IMR-90 (cell line): ENCODE measurements at regions not wholly inside any gene's neighbourhood (a gene's known extent, or its start where the extent isn't known, plus 50 kb on each side); places are given as distances from the start of the nearest gene placed in this dataset.

Experiments
- ATAC-seq: fragments of 200-7000 bp; cut with Tn5 transposase; 2 replicates; pipeline ENCODE4 v1.9.1; 2020; ENCODE audit warnings: low read depth, mild to moderate bottlenecking, moderate library complexity
- BruUV-seq: library from RNA; stranded (reverse); fragments of 400-500 nt; replicated peaks from 2 replicates; lab custom pipeline; 2021; lab: Mats Ljungman, UMichigan
- CTCF ChIA-PET: fragments of 300-600 bp; formaldehyde crosslinking; extraction: SDS; loops from one replicate; lab custom pipeline; 2021; ENCODE audit warnings: antibody characterized with exemption; lab: Yijun Ruan, JAX
- POLR2A ChIA-PET: fragments of 300-600 bp; sonication (Branson Sonifier 250); formaldehyde crosslinking; loops from one replicate; lab custom pipeline; 2022; ENCODE audit warnings: antibody characterized with exemption; ENCODE audit not compliant: unreplicated experiment; lab: Charles Lee
- DNase-seq: peaks from one replicate; pipeline ENCODE4 v3.0.0; 2013
- H2AFZ ChIP-seq: replicated peaks from 2 replicates; pipeline ENCODE3; 2013; ENCODE audit warnings: low read length, mild to moderate bottlenecking; ENCODE audit not compliant: poor library complexity
- H2AK5ac ChIP-seq: 2 replicates; pipeline ENCODE4 v1.6.1; 2013; ENCODE audit warnings: low read depth, low read length, inconsistent platforms
- H2AK9ac ChIP-seq: replicated peaks from 2 replicates; pipeline ENCODE3; 2013; ENCODE audit warnings: mild to moderate bottlenecking, low read depth, low read length, moderate library complexity; ENCODE audit not compliant: poor library complexity
- H2BK120ac ChIP-seq: 2 replicates; pipeline ENCODE4 v1.6.1; 2013; ENCODE audit warnings: low read depth, low read length, inconsistent platforms
- H2BK15ac ChIP-seq: 3 replicates; pipeline ENCODE4 v1.6.1; 2013; ENCODE audit warnings: low read depth, low read length, inconsistent platforms
- H2BK20ac ChIP-seq: 2 replicates; pipeline ENCODE4 v1.6.1; 2013; ENCODE audit warnings: low read depth, mild to moderate bottlenecking, inconsistent platforms, low read length, moderate library complexity
- H2BK5ac ChIP-seq: 2 replicates; pipeline ENCODE4 v1.6.1; 2013; ENCODE audit warnings: mild to moderate bottlenecking, low read depth, low read length, inconsistent platforms; ENCODE audit not compliant: poor library complexity, severe bottlenecking
- H3K14ac ChIP-seq: replicated peaks from 2 replicates; pipeline ENCODE4 v1.6.1; 2013; ENCODE audit warnings: low read depth, low read length, inconsistent platforms
- H3K18ac ChIP-seq: 2 replicates; pipeline ENCODE4 v1.6.1; 2013; ENCODE audit warnings: low read depth, low read length, control low read depth
- H3K23ac ChIP-seq: 2 replicates; pipeline ENCODE4 v1.6.1; 2013; ENCODE audit warnings: low read depth, low read length, inconsistent platforms
- H3K27ac ChIP-seq: 2 replicates; pipeline ENCODE4 v1.5.1; 2013; ENCODE audit warnings: mild to moderate bottlenecking, control low read depth, low read length; ENCODE audit not compliant: insufficient read depth
- H3K27me3 ChIP-seq: 2 replicates; pipeline ENCODE4 v1.6.1; 2013; ENCODE audit warnings: low read length; ENCODE audit not compliant: control insufficient read depth, insufficient read depth
- H3K36me3 ChIP-seq: 2 replicates; pipeline ENCODE4 v1.6.1; 2013; ENCODE audit warnings: low read length, mixed read lengths; ENCODE audit not compliant: control insufficient read depth, insufficient read depth
- H3K4ac ChIP-seq: 2 replicates; pipeline ENCODE4 v1.6.1; 2013; ENCODE audit warnings: low read depth, low read length, inconsistent platforms
- H3K4me1 ChIP-seq: 2 replicates; pipeline ENCODE4 v1.6.1; 2013; ENCODE audit warnings: low read length, mixed read lengths; ENCODE audit not compliant: control insufficient read depth, insufficient read depth
- H3K4me2 ChIP-seq: 2 replicates; pipeline ENCODE4 v1.6.1; 2013; ENCODE audit warnings: low read depth, mild to moderate bottlenecking, control low read depth, low read length, moderate library complexity
- H3K4me3 ChIP-seq: 2 replicates; pipeline ENCODE4 v1.5.1; 2013; ENCODE audit warnings: low read depth, mild to moderate bottlenecking, control low read depth, low read length, moderate library complexity; ENCODE audit not compliant: insufficient read depth
- H3K56ac ChIP-seq: 2 replicates; pipeline ENCODE4 v1.6.1; 2013; ENCODE audit warnings: low read length, inconsistent platforms; ENCODE audit not compliant: insufficient read depth; ENCODE audit errors: extremely low read depth
- H3K79me1 ChIP-seq, 2 experiments: 2 replicates each; pipeline ENCODE4 v1.6.1; 2013; ENCODE audit warnings: low read length in 2 of 2, inconsistent platforms in 1 of 2, low read depth in 1 of 2
- H3K9ac ChIP-seq: 2 replicates; pipeline ENCODE4 v1.6.1; 2013; ENCODE audit warnings: low read depth, low read length, control low read depth
- H3K9me1 ChIP-seq: 2 replicates; pipeline ENCODE4 v1.6.1; 2013; ENCODE audit warnings: low read length, inconsistent platforms; ENCODE audit not compliant: insufficient read depth
- H3K9me3 ChIP-seq: 2 replicates; pipeline ENCODE4 v1.6.1; 2013; ENCODE audit warnings: low read length; ENCODE audit not compliant: control insufficient read depth, insufficient read depth
- H4K20me1 ChIP-seq: 2 replicates; pipeline ENCODE4 v1.6.1; 2013; ENCODE audit warnings: low read length, inconsistent platforms; ENCODE audit not compliant: insufficient read depth
- H4K5ac ChIP-seq: 2 replicates; pipeline ENCODE4 v1.6.1; 2013; ENCODE audit warnings: mild to moderate bottlenecking, low read depth, low read length, control low read depth
- H4K8ac ChIP-seq, 2 experiments: 2 replicates each; pipeline ENCODE4 v1.6.1; 2013; ENCODE audit warnings: low read depth in 2 of 2, low read length in 2 of 2, control low read depth in 1 of 2, inconsistent platforms in 1 of 2
- H4K91ac ChIP-seq: 2 replicates; pipeline ENCODE4 v1.6.1; 2013; ENCODE audit warnings: low read depth, low read length, inconsistent platforms; ENCODE audit not compliant: insufficient read depth
- CHD1 ChIP-seq: IDR thresholded peaks from 2 replicates; pipeline ENCODE4 v1.6.1; 2012; ENCODE audit warnings: low read depth, low read length, improper control_type of control experiment
- CTCF ChIP-seq: conservative IDR thresholded peaks from 2 replicates; pipeline ENCODE4 v1.5.1; 2012; ENCODE audit warnings: mild to moderate bottlenecking, low read depth, low read length, improper control_type of control experiment
- ELK1 ChIP-seq: fragments of 150-350 bp; IDR thresholded peaks from 2 replicates; pipeline ENCODE4 v1.6.1; 2016; ENCODE audit warnings: low read depth, mild to moderate bottlenecking, low read length, moderate library complexity, borderline replicate concordance
- FOS ChIP-seq: fragments of 150-350 bp; IDR thresholded peaks from 2 replicates; pipeline ENCODE4 v1.6.1; 2016; ENCODE audit warnings: low read depth, low read length
- MAFK ChIP-seq: IDR thresholded peaks from 2 replicates; pipeline ENCODE4 v1.6.1; 2012; ENCODE audit warnings: low read depth, low read length, improper control_type of control experiment
- NFE2L2 ChIP-seq: fragments of 150-350 bp; IDR thresholded peaks from 2 replicates; pipeline ENCODE4 v1.6.1; 2016; ENCODE audit warnings: low read depth, mild to moderate bottlenecking, low read length
- POLR2A ChIP-seq: IDR thresholded peaks from 2 replicates; pipeline ENCODE4 v1.6.1; 2012; ENCODE audit warnings: mild to moderate bottlenecking, low read depth, low read length
- RAD21 ChIP-seq: IDR thresholded peaks from 2 replicates; pipeline ENCODE4 v1.6.1; 2012; ENCODE audit warnings: low read length, improper control_type of control experiment
- RCOR1 ChIP-seq: IDR thresholded peaks from 2 replicates; pipeline ENCODE4 v1.6.1; 2012; ENCODE audit warnings: mild to moderate bottlenecking, low read length, improper control_type of control experiment; ENCODE audit not compliant: insufficient replicate concordance
- RFX5 ChIP-seq: IDR thresholded peaks from 2 replicates; pipeline ENCODE4 v1.8.0; 2012; ENCODE audit warnings: low read depth, mild to moderate bottlenecking, low read length, moderate library complexity
- SMC3 ChIP-seq: fragments of 150-350 bp; IDR thresholded peaks from 2 replicates; pipeline ENCODE4 v1.6.1; 2016; ENCODE audit warnings: low read depth, mild to moderate bottlenecking, antibody characterized with exemption, low read length, moderate library complexity
- USF2 ChIP-seq: fragments of 150-350 bp; IDR thresholded peaks from 2 replicates; pipeline ENCODE4 v1.6.1; 2017; ENCODE audit warnings: mild to moderate bottlenecking, antibody characterized with exemption, low read length, low read depth
- WGBS, 2 experiments: methylation state at CpG; one replicate each; pipeline versions ENCODE4 v1.1.5 to v1.1.7; 2013; ENCODE audit warnings: missing lambda C conversion rate in 2 of 2; ENCODE audit not compliant: insufficient read length in 1 of 2; ENCODE audit errors: extremely low coverage in 2 of 2; 5-methylcytosine and 5-hydroxymethylcytosine counted together
- dilution Hi-C: fragments of 300-500 bp; cut with HindIII; formaldehyde crosslinking; loops from one replicate; pipeline ENCODE4 v1.14.3; 2018; ENCODE audit warnings: low sequenced_read_pairs; ENCODE audit not compliant: unreplicated experiment
- in situ Hi-C: fragments of 300-500 bp; cut with MboI; formaldehyde crosslinking; loops from 3 replicates; pipeline ENCODE4 v1.14.3; 2019; ENCODE audit warnings: low sequenced_read_pairs, inconsistent platforms, mixed read lengths
- intact Hi-C: fragments of 100-400 bp; cut with micrococcal nuclease; formaldehyde crosslinking; loops from 2 replicates; pipeline ENCODE4 v1.10.0; 2022

GRCh38 chr1:55559842-55560241 lies 344.7 kb upstream of the USP24 start:
- H3K4me2 ChIP-seq = no peak overlapping the region
- no peaks in the 10 kb centered on the region for H3K79me1 ChIP-seq
- H4K20me1 ChIP-seq = no peaks in the 10 kb centered on the region
- ATAC-seq = peak; percentile 35; the same call in 1 of the 2 replicates
- H3K56ac ChIP-seq = no peak overlapping the region
- no peaks in the 10 kb centered on the region for H3K27me3 ChIP-seq
- no peak overlapping the region for H3K9ac ChIP-seq
- peak overlapping the region; percentile 25; the same call in 1 of the 2 replicates for H3K14ac ChIP-seq
- no peak overlapping the region for H2BK15ac ChIP-seq
- in situ Hi-C loops (no loop called here), dilution Hi-C loops (no loop called here), intact Hi-C loops (no loop called here)
- peak overlapping the region; percentile 90 for H3K18ac ChIP-seq
- 0 out of 2 replicates have a peak overlapping the region, but pooled peaks have one; percentile 17 for H2BK20ac ChIP-seq
- H3K4me1 ChIP-seq = peaks cover 5% of the 10 kb centered on the region
- peak overlapping the region; percentile 89 for H4K5ac ChIP-seq
- H3K9me1 ChIP-seq = 0 out of 2 replicates have a peak, but pooled peaks cover 2% of the 10 kb centered on the region
- DNase-seq = no peak
- H3K4me3 ChIP-seq = no peak overlapping the region
- no TSS peak for BruUV-seq
- 0 out of 2 replicates have a peak overlapping the region, but pooled peaks have one; percentile 48 for H3K4ac ChIP-seq
- no peak for TF ChIP-seq FOS
- TF ChIP-seq ELK1 = no peak
- no peak for TF ChIP-seq NFE2L2
- TF ChIP-seq SMC3 = no peak
- TF ChIP-seq CTCF = no peak
- TF ChIP-seq RFX5 = no peak
- no peak for TF ChIP-seq CHD1
- TF ChIP-seq MAFK = no peak
- TF ChIP-seq USF2 = no peak
- TF ChIP-seq RCOR1 = no peak
- no peak for TF ChIP-seq POLR2A
- TF ChIP-seq RAD21 = no peak
- H3K23ac ChIP-seq = no peak overlapping the region
- CTCF ChIA-PET = no interaction called here
- H3K9me3 ChIP-seq = no peaks in the 10 kb centered on the region
- WGBS, 2 experiments = 78% methylated on average over 3 of the region's 6 CpGs; no CpG with 5 or more reads in 1 of the 2 experiments
- 0 out of 2 replicates have a peak overlapping the region, but pooled peaks have one; percentile 14 for H2BK120ac ChIP-seq
- no peak overlapping the region for H2AK9ac ChIP-seq
- H2AK5ac ChIP-seq = no peak overlapping the region
- H3K36me3 ChIP-seq = no peaks in the 10 kb centered on the region
- no peak overlapping the region for H4K91ac ChIP-seq
- H2BK5ac ChIP-seq = no peak overlapping the region
- H4K8ac ChIP-seq = no peak overlapping the region; a peak in 1 of 4 replicates
- POLR2A ChIA-PET = no interaction called here
- peak overlapping the region; percentile 64 for H2AFZ ChIP-seq
- H3K27ac ChIP-seq = peak overlapping the region; percentile 70; the same call in 1 of the 2 replicates
